Lower lobe of right lung (tissue), 2 donors: ENCODE measurements at regions not wholly inside any gene's neighbourhood (a gene's known extent, or its start where the extent isn't known, plus 50 kb on each side); places are given as distances from the start of the nearest gene placed in this dataset.
A peak's percentile ranks its signal among the peaks of the same experiment; 100 is the strongest.

Source experiments
- ATAC-seq, 2 donors: fragments of 200-7000 bp; cut with Tn5 transposase; one replicate each; pipeline ENCODE4 v1.9.1; 2020 to 2022; ENCODE audit warnings: mild to moderate bottlenecking in 2 of 2, moderate library complexity in 2 of 2
- DNase-seq: peaks from one replicate; pipeline ENCODE4 v3.0.0-alpha.2; 2020
- H3K27ac ChIP-seq: fragments of 200-600 bp; one replicate; pipeline ENCODE4 v1.8.0; 2022
- H3K27me3 ChIP-seq: fragments of 200-600 bp; one replicate; pipeline ENCODE4 v1.8.0; 2022; ENCODE audit warnings: low read depth
- H3K36me3 ChIP-seq: fragments of 200-600 bp; one replicate; pipeline ENCODE4 v1.8.0; 2022; ENCODE audit warnings: mild to moderate bottlenecking
- H3K4me1 ChIP-seq: fragments of 200-600 bp; one replicate; pipeline ENCODE4 v1.8.0; 2022
- H3K4me3 ChIP-seq: fragments of 200-600 bp; one replicate; pipeline ENCODE4 v1.8.0; 2022; ENCODE audit warnings: mild to moderate bottlenecking
- H3K9me3 ChIP-seq: fragments of 200-600 bp; one replicate; pipeline ENCODE4 v1.8.0; 2022
- intact Hi-C: fragments of 100-400 bp; cut with DNase I; formaldehyde crosslinking; loops from one replicate; pipeline ENCODE4 v1.11.0; 2022
- TF ChIP-seq, protein P1 (sequence below): fragments of 200-600 bp; IDR thresholded peaks from one replicate; pipeline ENCODE4 v1.8.0; 2022; ENCODE audit warnings: antibody characterized with exemption, mild to moderate bottlenecking
- donor health status: DM: no; HTN: yes; CAD: no; lungs with severe emphysema.

- no peak for DNase-seq
- intact Hi-C loops = no loop called here
- Histone ChIP-seq H3K4me3 (no peak overlapping the region), H3K27me3 (no peaks in the 10 kb centered on the region), H3K27ac (no peak overlapping the region), H3K9me3 (no peaks in the 10 kb centered on the region), H3K36me3 (no peaks in the 10 kb centered on the region), H3K4me1 (no peaks in the 10 kb centered on the region)
- TF ChIP-seq, protein P1, sequence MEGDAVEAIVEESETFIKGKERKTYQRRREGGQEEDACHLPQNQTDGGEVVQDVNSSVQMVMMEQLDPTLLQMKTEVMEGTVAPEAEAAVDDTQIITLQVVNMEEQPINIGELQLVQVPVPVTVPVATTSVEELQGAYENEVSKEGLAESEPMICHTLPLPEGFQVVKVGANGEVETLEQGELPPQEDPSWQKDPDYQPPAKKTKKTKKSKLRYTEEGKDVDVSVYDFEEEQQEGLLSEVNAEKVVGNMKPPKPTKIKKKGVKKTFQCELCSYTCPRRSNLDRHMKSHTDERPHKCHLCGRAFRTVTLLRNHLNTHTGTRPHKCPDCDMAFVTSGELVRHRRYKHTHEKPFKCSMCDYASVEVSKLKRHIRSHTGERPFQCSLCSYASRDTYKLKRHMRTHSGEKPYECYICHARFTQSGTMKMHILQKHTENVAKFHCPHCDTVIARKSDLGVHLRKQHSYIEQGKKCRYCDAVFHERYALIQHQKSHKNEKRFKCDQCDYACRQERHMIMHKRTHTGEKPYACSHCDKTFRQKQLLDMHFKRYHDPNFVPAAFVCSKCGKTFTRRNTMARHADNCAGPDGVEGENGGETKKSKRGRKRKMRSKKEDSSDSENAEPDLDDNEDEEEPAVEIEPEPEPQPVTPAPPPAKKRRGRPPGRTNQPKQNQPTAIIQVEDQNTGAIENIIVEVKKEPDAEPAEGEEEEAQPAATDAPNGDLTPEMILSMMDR = no peak
- ATAC-seq = no peak
These were observed 622.5 kb downstream of the TBC1D22A start for GRCh38 chr22:47384977-47385376.

GRCh38 chr22:47382164-47382890 lies 619.9 kb downstream of the TBC1D22A start:
- H3K4me3 ChIP-seq = no peak overlapping the region
- intact Hi-C loops = no loop called here
- no peaks in the 10 kb centered on the region for H3K9me3 ChIP-seq
- H3K36me3 ChIP-seq = no peaks in the 10 kb centered on the region
- H3K4me1 ChIP-seq = no peaks in the 10 kb centered on the region
- H3K27me3 ChIP-seq = no peaks in the 10 kb centered on the region
- H3K27ac ChIP-seq = no peak overlapping the region
- DNase-seq = peak; percentile 26
- TF ChIP-seq, protein P1 = no peak
- no peak for ATAC-seq

DNA sequence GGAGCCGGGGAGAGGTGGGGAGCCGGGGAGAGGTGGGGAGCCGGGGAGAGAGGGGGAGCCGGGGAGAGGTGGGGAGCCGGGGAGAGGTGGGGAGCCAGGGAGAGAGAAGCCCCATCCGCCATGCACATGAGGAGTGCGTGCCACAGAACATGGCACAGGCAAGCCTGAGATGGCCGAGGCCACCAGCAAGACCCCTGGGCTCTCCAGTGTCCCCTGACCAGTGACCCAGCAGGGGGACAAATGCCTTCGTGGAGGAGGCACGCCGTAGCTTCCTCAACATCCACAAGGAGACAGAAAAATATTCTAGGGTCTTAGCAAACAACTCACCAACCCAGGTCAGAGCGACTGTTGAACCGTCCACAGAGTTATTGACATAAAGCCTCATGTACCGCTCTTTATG lies 618.8 kb downstream of the TBC1D22A start:
- no peak overlapping the region for H3K27ac ChIP-seq
- intact Hi-C loops = no loop called here
- TF ChIP-seq, protein P1 = no peak
- H3K9me3 ChIP-seq = no peaks in the 10 kb centered on the region
- no peaks in the 10 kb centered on the region for H3K4me1 ChIP-seq
- H3K27me3 ChIP-seq = no peaks in the 10 kb centered on the region
- H3K36me3 ChIP-seq = no peaks in the 10 kb centered on the region
- ATAC-seq (no peak), DNase-seq (no peak)
- no peak overlapping the region for H3K4me3 ChIP-seq

- intact Hi-C loops = no loop called here
- peak; percentile 14 for DNase-seq
- no peaks in the 10 kb centered on the region for H3K9me3 ChIP-seq
- H3K36me3 ChIP-seq = no peaks in the 10 kb centered on the region
- no peak for ATAC-seq
- no peak overlapping the region for H3K4me3 ChIP-seq
- no peak overlapping the region for H3K27ac ChIP-seq
- no peaks in the 10 kb centered on the region for H3K4me1 ChIP-seq
- TF ChIP-seq, protein P1 = no peak
- H3K27me3 ChIP-seq = no peaks in the 10 kb centered on the region
These were observed 618.2 kb downstream of the TBC1D22A start for GRCh38 chr22:47380692-47381091.

GRCh38 chr22:47379037-47379436 lies 616.6 kb downstream of the TBC1D22A start:
- H3K36me3 ChIP-seq = no peaks in the 10 kb centered on the region
- H3K4me3 ChIP-seq = no peak overlapping the region
- H3K27me3 ChIP-seq = no peaks in the 10 kb centered on the region
- TF ChIP-seq, protein P1 = no peak
- intact Hi-C loops = no loop called here
- ATAC-seq = no peak
- peak; percentile 24 for DNase-seq
- H3K9me3 ChIP-seq = no peaks in the 10 kb centered on the region
- no peak overlapping the region for H3K27ac ChIP-seq
- H3K4me1 ChIP-seq = no peaks in the 10 kb centered on the region
